ENCODE measurements at regions not wholly inside any gene's neighbourhood (a gene's known extent, or its start where the extent isn't known, plus 50 kb on each side); places are given as distances from the start of the nearest gene placed in this dataset.

- no peak for DNase-seq (ENCODE audit: low read depth)
These were observed 194.5 kb upstream of the JAG1 start for GRCh38 chr20:10868299-10868698.

DNA sequence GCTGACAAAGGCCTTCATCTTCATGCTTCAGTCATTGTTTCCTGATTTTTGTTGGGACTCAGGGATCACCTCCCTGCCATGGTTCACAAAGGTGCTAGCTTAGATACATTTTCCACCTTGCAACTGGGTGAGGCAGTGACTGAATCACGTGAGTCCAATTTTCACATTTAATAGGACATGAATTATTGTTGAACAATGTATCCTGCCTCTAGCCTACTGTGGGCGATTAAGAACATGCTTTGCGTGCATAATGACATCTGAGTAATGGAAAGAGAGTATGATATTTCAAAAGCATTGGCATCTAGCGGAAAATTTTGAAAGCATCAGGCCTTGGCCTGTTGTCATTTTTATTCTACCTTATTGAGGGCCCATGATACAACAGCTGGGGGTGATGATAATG, 199.2 kb upstream of the JAG1 start:
- no peak for DNase-seq (ENCODE audit: low read depth)
- no peak overlapping the region for H3K4me3 ChIP-seq (ENCODE audit: low read depth, low read length)
- TF ChIP-seq CTCF (conservative IDR thresholded peaks at IDR 0.05; ENCODE audit: low read depth, low read length), result no peak

More at GRCh38 chr20:10868299-10868698, 194.5 kb upstream of the JAG1 start:
- no peak overlapping the region for H3K4me3 ChIP-seq (ENCODE audit: low read depth, low read length)
- no peak for TF ChIP-seq CTCF (conservative IDR thresholded peaks at IDR 0.05; ENCODE audit: low read depth, low read length)

- no peak overlapping the region for H3K4me3 ChIP-seq (ENCODE audit: low read depth, low read length)
- TF ChIP-seq CTCF (conservative IDR thresholded peaks at IDR 0.05; ENCODE audit: low read depth, low read length), result no peak
- no peak for DNase-seq (ENCODE audit: low read depth)
These were observed 201.9 kb upstream of the JAG1 start for GRCh38 chr20:10875653-10876052.

GRCh38 chr20:10876558-10876957, 202.8 kb upstream of the JAG1 start:
- TF ChIP-seq CTCF (conservative IDR thresholded peaks at IDR 0.05; ENCODE audit: low read depth, low read length), result no peak
- DNase-seq (ENCODE audit: low read depth), result no peak
- no peak overlapping the region for H3K4me3 ChIP-seq (ENCODE audit: low read depth, low read length)

GRCh38 chr20:10877342-10877741, 203.5 kb upstream of the JAG1 start:
- no peak overlapping the region for H3K4me3 ChIP-seq (ENCODE audit: low read depth, low read length)
- no peak for TF ChIP-seq CTCF (conservative IDR thresholded peaks at IDR 0.05; ENCODE audit: low read depth, low read length)
- no peak for DNase-seq (ENCODE audit: low read depth)

GRCh38 chr20:10883166-10883565, 209.4 kb upstream of the JAG1 start:
- DNase-seq (ENCODE audit: low read depth), result no peak
- H3K4me3 ChIP-seq (ENCODE audit: low read depth, low read length), result no peak overlapping the region
- TF ChIP-seq CTCF (conservative IDR thresholded peaks at IDR 0.05; ENCODE audit: low read depth, low read length), result no peak

DNA sequence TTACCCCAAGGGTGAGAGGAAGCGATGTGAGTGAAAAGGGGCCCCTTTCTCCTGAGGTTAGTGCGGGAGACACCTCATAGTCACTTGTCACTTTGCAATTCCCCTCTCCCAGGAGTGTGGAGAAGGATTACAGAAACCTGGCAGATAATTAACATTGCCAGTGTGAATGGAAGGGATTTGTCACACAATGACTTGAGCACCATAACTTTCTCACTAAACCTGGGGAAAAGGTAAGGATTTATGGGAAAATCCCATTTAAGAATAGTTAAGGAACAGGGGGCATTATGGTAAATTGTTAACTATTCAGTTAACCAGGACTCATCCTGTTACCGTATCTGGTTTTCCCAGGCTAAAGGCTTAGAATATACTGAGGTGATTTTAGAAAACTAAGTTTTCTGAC, 219.5 kb upstream of the JAG1 start:
- DNase-seq (ENCODE audit: low read depth), result peak; percentile 22
- no peak for TF ChIP-seq CTCF (conservative IDR thresholded peaks at IDR 0.05; ENCODE audit: low read depth, low read length)
- H3K4me3 ChIP-seq (ENCODE audit: low read depth, low read length), result no peak overlapping the region
